ENCODE measurements at regions not wholly inside any gene's neighbourhood (a gene's known extent, or its start where the extent isn't known, plus 50 kb on each side); places are given as distances from the start of the nearest gene placed in this dataset.

- no peak overlapping the region for H3K27ac ChIP-seq
- H3K36me3 ChIP-seq = no peaks in the 10 kb centered on the region
- H3K4me1 ChIP-seq = no peaks in the 10 kb centered on the region
- 90 to 92% methylated on average over 6 of the region's 6 CpGs for WGBS, 2 donors
- no peak for DNase-seq
- no peaks in the 10 kb centered on the region for H3K27me3 ChIP-seq
- TF ChIP-seq POLR2A (IDR thresholded peaks at IDR 0.05) = no peak
- no peak for TF ChIP-seq POLR2AphosphoS5 (IDR thresholded peaks at IDR 0.05)
- TF ChIP-seq EP300 (IDR thresholded peaks at IDR 0.05) = no peak
- no peaks in the 10 kb centered on the region for H3K9me3 ChIP-seq
- intact Hi-C loops (cut with DNase I) = no loop called here
- H3K4me3 ChIP-seq = no peak overlapping the region
These were observed 166.2 kb downstream of the SLITRK1 start for GRCh38 chr13:83716121-83716520.

DNA sequence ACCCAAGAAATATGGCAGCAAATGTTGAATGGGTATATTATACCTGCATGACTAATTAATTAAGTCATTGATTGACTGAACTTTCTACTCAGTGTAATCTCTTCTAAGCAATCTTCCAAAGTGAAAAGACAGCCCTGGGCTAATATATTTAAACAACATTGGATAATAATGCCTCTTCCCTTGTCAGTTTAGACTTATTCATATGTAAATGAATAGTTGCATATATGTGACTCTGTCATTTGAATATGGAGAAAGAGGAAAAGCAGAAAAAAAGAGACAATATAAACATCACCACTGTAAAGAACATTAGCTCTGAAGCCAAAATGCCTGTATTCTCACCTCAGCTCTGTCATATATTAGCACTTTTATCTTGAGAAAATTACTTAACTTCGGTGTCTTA, 168.0 kb downstream of the SLITRK1 start:
- Histone ChIP-seq H3K4me1 (no peaks in the 10 kb centered on the region), H3K4me3 (no peak overlapping the region), H3K36me3 (no peaks in the 10 kb centered on the region), H3K27ac (no peak overlapping the region), H3K9me3 (no peaks in the 10 kb centered on the region), H3K27me3 (no peaks in the 10 kb centered on the region)
- WGBS, 2 donors = 90 to 91% methylated on average over 1 of the region's 1 CpG
- TF ChIP-seq, protein P1, sequence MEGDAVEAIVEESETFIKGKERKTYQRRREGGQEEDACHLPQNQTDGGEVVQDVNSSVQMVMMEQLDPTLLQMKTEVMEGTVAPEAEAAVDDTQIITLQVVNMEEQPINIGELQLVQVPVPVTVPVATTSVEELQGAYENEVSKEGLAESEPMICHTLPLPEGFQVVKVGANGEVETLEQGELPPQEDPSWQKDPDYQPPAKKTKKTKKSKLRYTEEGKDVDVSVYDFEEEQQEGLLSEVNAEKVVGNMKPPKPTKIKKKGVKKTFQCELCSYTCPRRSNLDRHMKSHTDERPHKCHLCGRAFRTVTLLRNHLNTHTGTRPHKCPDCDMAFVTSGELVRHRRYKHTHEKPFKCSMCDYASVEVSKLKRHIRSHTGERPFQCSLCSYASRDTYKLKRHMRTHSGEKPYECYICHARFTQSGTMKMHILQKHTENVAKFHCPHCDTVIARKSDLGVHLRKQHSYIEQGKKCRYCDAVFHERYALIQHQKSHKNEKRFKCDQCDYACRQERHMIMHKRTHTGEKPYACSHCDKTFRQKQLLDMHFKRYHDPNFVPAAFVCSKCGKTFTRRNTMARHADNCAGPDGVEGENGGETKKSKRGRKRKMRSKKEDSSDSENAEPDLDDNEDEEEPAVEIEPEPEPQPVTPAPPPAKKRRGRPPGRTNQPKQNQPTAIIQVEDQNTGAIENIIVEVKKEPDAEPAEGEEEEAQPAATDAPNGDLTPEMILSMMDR (IDR thresholded peaks at IDR 0.05) = no peak
- TF ChIP-seq POLR2A (IDR thresholded peaks at IDR 0.05) (no peak), EP300 (IDR thresholded peaks at IDR 0.05) (no peak), POLR2AphosphoS5 (IDR thresholded peaks at IDR 0.05) (no peak)
- DNase-seq = no peak
- intact Hi-C loops (cut with DNase I) = no loop called here

DNA sequence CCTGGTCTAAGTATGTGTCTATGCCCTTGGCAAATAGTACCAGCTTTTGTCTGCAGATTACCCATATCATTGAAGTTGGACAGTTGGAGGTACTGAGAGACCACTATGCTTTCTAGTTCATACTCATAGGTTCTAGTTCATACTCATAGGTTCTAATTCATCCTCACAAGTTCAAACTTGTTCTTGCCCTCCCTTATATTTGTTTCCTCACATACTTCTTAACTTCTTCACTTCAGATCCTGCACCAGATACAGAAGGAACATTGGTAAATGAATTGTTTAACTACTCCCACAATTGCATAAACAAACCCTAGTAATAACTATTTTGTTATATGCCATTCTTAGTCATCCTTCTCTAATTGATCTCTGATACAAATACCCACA, 172.2 kb downstream of the SLITRK1 start:
- H3K27me3 ChIP-seq = no peaks in the 10 kb centered on the region
- H3K9me3 ChIP-seq = peaks cover 0 to 4% (median 0%) of the 10 kb centered on the region in 4 donors
- no peak overlapping the region for H3K27ac ChIP-seq
- H3K4me3 ChIP-seq = no peak overlapping the region
- no peak for DNase-seq
- no peaks in the 10 kb centered on the region for H3K36me3 ChIP-seq
- intact Hi-C loops (cut with DNase I) = no loop called here
- no peak for TF ChIP-seq EP300 (IDR thresholded peaks at IDR 0.05)
- TF ChIP-seq POLR2A (IDR thresholded peaks at IDR 0.05) = no peak
- TF ChIP-seq POLR2AphosphoS5 (IDR thresholded peaks at IDR 0.05) = no peak
- TF ChIP-seq, protein P1 (IDR thresholded peaks at IDR 0.05) = no peak
- no peaks in the 10 kb centered on the region for H3K4me1 ChIP-seq

- WGBS, 2 donors = 91 to 93% methylated on average over 1 of the region's 1 CpG
- peaks cover 0 to 4% (median 0%) of the 10 kb centered on the region in 4 donors for H3K9me3 ChIP-seq
- intact Hi-C loops (cut with DNase I) = no loop called here
These were observed 172.7 kb downstream of the SLITRK1 start for GRCh38 chr13:83709426-83710132.

DNA sequence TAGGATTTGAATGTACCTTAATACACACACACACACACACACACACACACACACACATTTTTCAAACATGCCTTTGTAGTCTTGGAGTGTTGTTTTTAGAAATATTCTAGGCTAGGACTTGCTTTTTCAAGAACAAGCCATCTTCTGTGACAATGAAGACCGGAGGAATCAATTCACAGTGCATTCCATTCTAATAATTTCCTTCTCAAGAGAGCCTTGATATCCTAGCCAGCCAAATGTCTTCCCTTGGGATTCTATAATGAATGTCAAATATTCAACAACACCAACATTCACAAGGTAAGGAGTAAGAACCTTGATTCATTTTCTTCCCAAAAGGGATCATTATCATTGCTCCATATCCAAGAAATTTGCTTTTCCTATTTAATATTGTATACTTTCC, 180.3 kb downstream of the SLITRK1 start:
- 58 to 84% methylated on average over 1 of the region's 1 CpG for WGBS, 2 donors

More at GRCh38 chr13:83709426-83710132, 172.7 kb downstream of the SLITRK1 start:
- DNase-seq = no peak
- Histone ChIP-seq H3K4me3 (no peak overlapping the region), H3K4me1 (no peaks in the 10 kb centered on the region), H3K27me3 (no peaks in the 10 kb centered on the region), H3K36me3 (no peaks in the 10 kb centered on the region), H3K27ac (no peak overlapping the region)
- TF ChIP-seq EP300 (IDR thresholded peaks at IDR 0.05) (no peak), POLR2A (IDR thresholded peaks at IDR 0.05) (no peak), POLR2AphosphoS5 (IDR thresholded peaks at IDR 0.05) (no peak)
- TF ChIP-seq, protein P1 (IDR thresholded peaks at IDR 0.05) = no peak

More for the DNA sequence above, 180.3 kb downstream of the SLITRK1 start:
- Histone ChIP-seq H3K4me1 (no peaks in the 10 kb centered on the region), H3K27me3 (no peaks in the 10 kb centered on the region), H3K4me3 (no peak overlapping the region), H3K27ac (no peak overlapping the region), H3K36me3 (no peaks in the 10 kb centered on the region), H3K9me3 (peaks cover 0 to 4% (median 0%) of the 10 kb centered on the region in 4 donors)
- DNase-seq = no peak
- TF ChIP-seq, protein P1 (IDR thresholded peaks at IDR 0.05) = no peak
- TF ChIP-seq EP300 (IDR thresholded peaks at IDR 0.05) (no peak), POLR2A (IDR thresholded peaks at IDR 0.05) (no peak), POLR2AphosphoS5 (IDR thresholded peaks at IDR 0.05) (no peak)
- intact Hi-C loops (cut with DNase I) = no loop called here

Measured in sigmoid colon (tissue), 6 donors.